ENCODE measurements at regions not wholly inside any gene's neighbourhood (a gene's known extent, or its start where the extent isn't known, plus 50 kb on each side); places are given as distances from the start of the nearest gene placed in this dataset.

GRCh38 chr6:66788579-66788978 is 1081.6 kb upstream of the EYS start:
- DNase-seq (ENCODE audit: low spot score), result no peak

GRCh38 chr6:66772800-66773199 is 1065.8 kb upstream of the EYS start:
- no peak for DNase-seq (ENCODE audit: low spot score)

- no peak for DNase-seq (ENCODE audit: low spot score)
Measured at GRCh38 chr6:66771626-66772025, 1064.6 kb upstream of the EYS start.

- no peak for DNase-seq (ENCODE audit: low spot score)
Measured at GRCh38 chr6:66751630-66752029, 1044.6 kb upstream of the EYS start.

GRCh38 chr6:66740346-66740745 is 1033.3 kb upstream of the EYS start:
- no peak for DNase-seq (ENCODE audit: low spot score)

- DNase-seq (ENCODE audit: low spot score), result no peak
Measured at GRCh38 chr6:66735106-66735890, 1028.3 kb upstream of the EYS start.

GRCh38 chr6:66731310-66731709 is 1024.3 kb upstream of the EYS start:
- DNase-seq (ENCODE audit: low spot score), result no peak

GRCh38 chr6:66725670-66726069 is 1018.6 kb upstream of the EYS start:
- DNase-seq (ENCODE audit: low spot score), result no peak

GRCh38 chr6:66717801-66718200 is 1010.8 kb upstream of the EYS start:
- no peak for DNase-seq (ENCODE audit: low spot score)

GRCh38 chr6:66699385-66699784 is 992.4 kb upstream of the EYS start:
- DNase-seq (ENCODE audit: low spot score), result no peak

GRCh38 chr6:66689608-66690007 is 982.6 kb upstream of the EYS start:
- no peak for DNase-seq (ENCODE audit: low spot score)

- no peak for DNase-seq (ENCODE audit: low spot score)
Measured at GRCh38 chr6:66687611-66688140, 980.6 kb upstream of the EYS start.

- DNase-seq (ENCODE audit: low spot score), result no peak
Measured at GRCh38 chr6:66675906-66676305, 968.9 kb upstream of the EYS start.

GRCh38 chr6:66664112-66664511 is 957.1 kb upstream of the EYS start:
- no peak for DNase-seq (ENCODE audit: low spot score)

- no peak for DNase-seq (ENCODE audit: low spot score)
Measured at GRCh38 chr6:66662721-66663507, 955.9 kb upstream of the EYS start.

GRCh38 chr6:66662196-66662595 is 955.2 kb upstream of the EYS start:
- no peak for DNase-seq (ENCODE audit: low spot score)

GRCh38 chr6:66655420-66655819 is 948.4 kb upstream of the EYS start:
- DNase-seq (ENCODE audit: low spot score), result no peak

- no peak for DNase-seq (ENCODE audit: low spot score)
Measured at GRCh38 chr6:66638518-66638917, 931.5 kb upstream of the EYS start.

GRCh38 chr6:66638099-66638498 is 931.1 kb upstream of the EYS start:
- DNase-seq (ENCODE audit: low spot score), result no peak

- no peak for DNase-seq (ENCODE audit: low spot score)
Measured at GRCh38 chr6:66628917-66629316, 921.9 kb upstream of the EYS start.

GRCh38 chr6:66623050-66623449 is 916.0 kb upstream of the EYS start:
- DNase-seq (ENCODE audit: low spot score), result no peak

GRCh38 chr6:66605971-66606370 is 898.9 kb upstream of the EYS start:
- no peak for DNase-seq (ENCODE audit: low spot score)

GRCh38 chr6:66605011-66605410 is 898.0 kb upstream of the EYS start:
- no peak for DNase-seq (ENCODE audit: low spot score)

All from hepatic stellate cell (primary cell).